Chondrocyte (in vitro differentiated cells): ENCODE measurements at regions not wholly inside any gene's neighbourhood (a gene's known extent, or its start where the extent isn't known, plus 50 kb on each side); places are given as distances from the start of the nearest gene placed in this dataset.

Source experiments
- DNase-seq: peaks from one replicate; pipeline ENCODE4 v3.0.0; 2021; ENCODE audit warnings: mixed read lengths, low spot score
- H3K27ac Mint-ChIP-seq: one replicate; pipeline ENCODE4 v1.8.0; 2021; ENCODE audit warnings: mild to moderate bottlenecking, moderate library complexity, mixed read lengths; ENCODE audit not compliant: unreplicated experiment
- H3K27me3 Mint-ChIP-seq: 2 replicates; pipeline ENCODE4 v1.8.0; 2021; ENCODE audit warnings: low read depth, mixed read lengths
- H3K36me3 Mint-ChIP-seq: 2 replicates; pipeline ENCODE4 v1.8.0; 2021; ENCODE audit warnings: low read depth, mixed read lengths
- H3K4me1 Mint-ChIP-seq: 2 replicates; pipeline ENCODE4 v1.8.0; 2021; ENCODE audit warnings: low read depth, mild to moderate bottlenecking, mixed read lengths
- H3K4me3 Mint-ChIP-seq: one replicate; pipeline ENCODE4 v1.8.0; 2021; ENCODE audit warnings: mild to moderate bottlenecking, moderate library complexity, mixed read lengths; ENCODE audit not compliant: unreplicated experiment
- H3K9me3 Mint-ChIP-seq: 2 replicates; pipeline ENCODE4 v1.8.0; 2021; ENCODE audit warnings: low read depth, mixed read lengths
- CTCF ChIP-seq: fragments of 200-600 bp; sonication (generic); IDR thresholded peaks from 2 replicates; pipeline ENCODE4 v1.5.0; 2021; ENCODE audit warnings: antibody characterized with exemption, mild to moderate bottlenecking, moderate library complexity

DNA sequence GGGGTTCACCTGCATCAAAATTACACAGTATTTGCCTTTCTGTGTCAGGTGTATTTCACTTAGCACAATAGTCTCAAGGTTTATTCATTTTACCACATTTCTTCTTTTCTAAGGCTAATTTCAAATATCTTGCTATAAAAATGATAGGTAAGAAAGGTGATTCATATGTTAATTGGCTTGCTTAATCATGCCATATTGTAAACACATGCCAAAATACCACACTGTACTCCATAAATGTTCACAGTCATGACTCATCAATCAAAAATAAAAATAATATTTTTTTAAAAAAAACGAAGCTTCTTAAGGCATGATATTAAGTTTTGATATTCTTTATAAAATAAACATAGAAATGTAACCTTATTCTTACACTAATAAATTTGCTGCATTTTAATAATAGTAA, 947.1 kb downstream of the GRM8 start:
- no peak for DNase-seq
- no peak for TF ChIP-seq CTCF
- no peak overlapping the region for H3K27ac Mint-ChIP-seq
- no peak overlapping the region for H3K4me3 Mint-ChIP-seq
- no peaks in the 10 kb centered on the region for H3K4me1 Mint-ChIP-seq
- no peaks in the 10 kb centered on the region for H3K9me3 Mint-ChIP-seq
- no peaks in the 10 kb centered on the region for H3K36me3 Mint-ChIP-seq
- no peaks in the 10 kb centered on the region for H3K27me3 Mint-ChIP-seq

DNA sequence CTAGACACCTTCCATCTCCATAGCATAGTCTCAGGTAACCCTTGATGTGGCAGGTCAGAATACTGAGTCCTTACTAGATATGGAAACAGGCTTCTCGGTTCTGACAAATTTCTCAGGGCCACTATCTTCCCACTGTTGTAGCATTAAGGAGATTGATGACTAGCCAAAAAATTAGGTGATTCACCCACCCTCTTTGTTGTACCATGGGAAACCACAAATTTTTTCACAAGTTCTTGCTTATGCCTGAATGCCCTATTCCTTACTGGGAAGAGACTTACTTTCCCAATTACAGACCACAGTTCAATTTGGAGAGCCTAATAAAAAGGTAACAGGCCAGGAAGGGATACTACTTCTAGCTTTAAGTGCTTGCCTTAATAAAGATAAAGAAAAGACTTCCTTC, 948.8 kb downstream of the GRM8 start:
- H3K4me1 Mint-ChIP-seq, result no peaks in the 10 kb centered on the region
- no peak for TF ChIP-seq CTCF
- no peak overlapping the region for H3K27ac Mint-ChIP-seq
- no peak for DNase-seq
- H3K4me3 Mint-ChIP-seq, result no peak overlapping the region
- no peaks in the 10 kb centered on the region for H3K9me3 Mint-ChIP-seq
- H3K27me3 Mint-ChIP-seq, result no peaks in the 10 kb centered on the region
- H3K36me3 Mint-ChIP-seq, result no peaks in the 10 kb centered on the region

GRCh38 chr7:126302639-126303038, 950.1 kb downstream of the GRM8 start:
- Mint-ChIP-seq H3K27me3 (no peaks in the 10 kb centered on the region), H3K9me3 (no peaks in the 10 kb centered on the region), H3K27ac (no peak overlapping the region), H3K4me1 (no peaks in the 10 kb centered on the region), H3K36me3 (no peaks in the 10 kb centered on the region), H3K4me3 (no peak overlapping the region)
- peak; percentile 35 for TF ChIP-seq CTCF
- no peak for DNase-seq

GRCh38 chr7:126286317-126286716, 966.4 kb downstream of the GRM8 start:
- Mint-ChIP-seq H3K27ac (no peak overlapping the region), H3K9me3 (peaks cover 12% of the 10 kb centered on the region), H3K4me3 (no peak overlapping the region), H3K4me1 (no peaks in the 10 kb centered on the region), H3K27me3 (no peaks in the 10 kb centered on the region), H3K36me3 (no peaks in the 10 kb centered on the region)
- no peak for TF ChIP-seq CTCF
- DNase-seq, result no peak

DNA sequence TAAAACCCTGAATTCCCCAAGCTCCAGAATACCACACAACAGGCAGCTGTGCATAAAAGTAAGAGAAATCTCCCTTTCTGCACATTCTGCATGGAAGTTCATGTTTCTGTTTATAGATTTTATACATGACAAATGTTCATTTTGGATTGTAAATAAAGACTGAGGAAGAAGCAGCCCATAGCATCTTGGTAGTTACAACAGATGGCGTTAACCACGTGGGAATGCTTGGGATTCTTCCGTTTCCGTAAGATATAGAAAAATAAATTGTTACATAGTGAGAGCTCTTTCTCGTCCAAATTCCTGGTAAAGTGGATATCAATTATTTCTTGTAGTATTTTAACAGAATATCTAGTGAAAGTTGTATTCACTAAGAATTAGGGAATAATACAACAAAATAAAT, 1016.5 kb downstream of the GRM8 start:
- TF ChIP-seq CTCF, result no peak
- H3K4me3 Mint-ChIP-seq, result no peak overlapping the region
- no peaks in the 10 kb centered on the region for H3K27me3 Mint-ChIP-seq
- DNase-seq, result no peak
- H3K27ac Mint-ChIP-seq, result no peak overlapping the region
- H3K9me3 Mint-ChIP-seq, result peaks cover 7% of the 10 kb centered on the region
- H3K36me3 Mint-ChIP-seq, result no peaks in the 10 kb centered on the region
- no peaks in the 10 kb centered on the region for H3K4me1 Mint-ChIP-seq
